GM12873 (cell line): ENCODE measurements at regions not wholly inside any gene's neighbourhood (a gene's known extent, or its start where the extent isn't known, plus 50 kb on each side); places are given as distances from the start of the nearest gene placed in this dataset.

Source experiments
- TF ChIP-seq, protein P1 (sequence below): IDR thresholded peaks from 2 replicates; pipeline ENCODE4 v1.5.1; 2012; ENCODE audit warnings: low read depth, mild to moderate bottlenecking, moderate library complexity, low read length, control low read depth; ENCODE audit not compliant: insufficient read depth; ENCODE audit errors: missing control alignments

DNA sequence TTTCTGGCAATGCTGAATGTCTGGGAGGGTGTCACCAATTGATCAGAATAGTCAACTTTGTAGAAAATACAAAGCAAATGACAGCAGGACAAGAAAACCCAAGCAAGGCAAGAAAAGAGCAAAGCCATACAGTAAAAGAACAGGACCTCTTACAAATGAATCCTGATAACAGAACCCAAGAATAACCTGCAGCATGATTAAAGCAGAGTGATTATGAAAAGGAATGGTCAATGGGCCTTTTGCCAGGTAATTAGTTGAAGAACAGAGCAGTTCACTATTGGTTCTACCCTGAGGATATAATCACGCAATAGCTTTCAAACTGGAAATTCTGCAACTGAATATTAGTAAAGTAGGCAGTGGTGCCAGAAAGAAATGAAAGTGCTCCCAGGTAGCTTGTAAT is 319.8 kb downstream of the FRK start:
- TF ChIP-seq, protein P1, sequence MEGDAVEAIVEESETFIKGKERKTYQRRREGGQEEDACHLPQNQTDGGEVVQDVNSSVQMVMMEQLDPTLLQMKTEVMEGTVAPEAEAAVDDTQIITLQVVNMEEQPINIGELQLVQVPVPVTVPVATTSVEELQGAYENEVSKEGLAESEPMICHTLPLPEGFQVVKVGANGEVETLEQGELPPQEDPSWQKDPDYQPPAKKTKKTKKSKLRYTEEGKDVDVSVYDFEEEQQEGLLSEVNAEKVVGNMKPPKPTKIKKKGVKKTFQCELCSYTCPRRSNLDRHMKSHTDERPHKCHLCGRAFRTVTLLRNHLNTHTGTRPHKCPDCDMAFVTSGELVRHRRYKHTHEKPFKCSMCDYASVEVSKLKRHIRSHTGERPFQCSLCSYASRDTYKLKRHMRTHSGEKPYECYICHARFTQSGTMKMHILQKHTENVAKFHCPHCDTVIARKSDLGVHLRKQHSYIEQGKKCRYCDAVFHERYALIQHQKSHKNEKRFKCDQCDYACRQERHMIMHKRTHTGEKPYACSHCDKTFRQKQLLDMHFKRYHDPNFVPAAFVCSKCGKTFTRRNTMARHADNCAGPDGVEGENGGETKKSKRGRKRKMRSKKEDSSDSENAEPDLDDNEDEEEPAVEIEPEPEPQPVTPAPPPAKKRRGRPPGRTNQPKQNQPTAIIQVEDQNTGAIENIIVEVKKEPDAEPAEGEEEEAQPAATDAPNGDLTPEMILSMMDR = no peak

- TF ChIP-seq, protein P1 = no peak
Observed at GRCh38 chr6:115735610-115736009, 325.1 kb downstream of the FRK start.

- TF ChIP-seq, protein P1 = no peak
Observed at GRCh38 chr6:115733426-115733825, 327.3 kb downstream of the FRK start.

- TF ChIP-seq, protein P1 = no peak
Observed at GRCh38 chr6:115729036-115729435, 331.7 kb downstream of the FRK start.

DNA sequence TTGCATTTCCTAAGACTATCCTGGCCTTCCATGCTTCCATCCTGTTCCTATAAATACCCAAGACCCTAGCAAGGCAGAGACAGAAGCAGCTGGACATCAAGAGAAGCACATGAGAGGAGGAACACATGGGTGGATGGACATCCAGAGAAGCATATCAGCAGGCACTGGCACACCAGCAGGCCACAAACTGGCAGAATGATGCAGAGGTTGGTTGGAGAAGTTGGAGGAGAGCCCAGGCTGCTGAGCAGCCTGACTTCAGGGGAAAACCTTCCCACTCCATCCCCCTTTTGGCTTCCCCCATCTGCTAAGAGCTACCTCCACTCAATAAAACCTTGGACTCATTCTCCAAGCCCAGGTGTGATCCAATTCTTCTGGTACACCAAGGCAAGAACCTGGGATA is 332.5 kb downstream of the FRK start:
- TF ChIP-seq, protein P1 = no peak

DNA sequence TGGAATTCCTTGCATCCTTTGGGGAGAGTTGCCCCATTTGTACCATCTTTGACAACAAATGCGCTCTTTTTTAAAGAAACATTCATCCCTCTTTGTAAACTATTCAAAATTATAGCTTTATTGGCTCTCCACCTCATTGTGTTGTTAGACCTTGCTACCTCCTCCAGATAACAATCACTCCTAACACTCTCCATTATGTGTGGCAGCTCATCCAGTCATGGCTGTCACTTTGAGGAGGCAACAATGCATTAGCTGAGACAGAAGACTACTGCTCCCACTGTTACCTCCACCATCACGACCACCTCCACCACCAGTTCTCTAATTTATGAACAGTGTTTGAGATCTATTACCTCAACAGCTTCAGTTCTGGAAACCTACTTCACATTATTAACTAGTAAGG is 339.1 kb downstream of the FRK start:
- TF ChIP-seq, protein P1 = no peak

- TF ChIP-seq, protein P1 = no peak
Observed at GRCh38 chr6:115720900-115721299, 339.8 kb downstream of the FRK start.
